Esophagus squamous epithelium (tissue), 4 donors: ENCODE measurements at regions not wholly inside any gene's neighbourhood (a gene's known extent, or its start where the extent isn't known, plus 50 kb on each side); places are given as distances from the start of the nearest gene placed in this dataset.

Source experiments
- POLR2A ChIP-seq, 4 donors: fragments of 450-650 bp; IDR thresholded peaks; one replicate each; pipeline ENCODE4 v1.6.1; 2017; ENCODE audit warnings: antibody characterized with exemption in 4 of 4, mild to moderate bottlenecking in 4 of 4, moderate library complexity in 3 of 4
- TF ChIP-seq, protein P1 (sequence below), 6 experiments: fragments of 450-650 bp in 4 of 6; fragments of 200-600 bp in 2 of 6; sonication (generic) in 2 of 6; IDR thresholded peaks; one replicate each; pipeline ENCODE4 v1.5.1; 2016 to 2019; ENCODE audit warnings: antibody characterized with exemption in 6 of 6, mild to moderate bottlenecking in 4 of 6, moderate library complexity in 4 of 6

DNA sequence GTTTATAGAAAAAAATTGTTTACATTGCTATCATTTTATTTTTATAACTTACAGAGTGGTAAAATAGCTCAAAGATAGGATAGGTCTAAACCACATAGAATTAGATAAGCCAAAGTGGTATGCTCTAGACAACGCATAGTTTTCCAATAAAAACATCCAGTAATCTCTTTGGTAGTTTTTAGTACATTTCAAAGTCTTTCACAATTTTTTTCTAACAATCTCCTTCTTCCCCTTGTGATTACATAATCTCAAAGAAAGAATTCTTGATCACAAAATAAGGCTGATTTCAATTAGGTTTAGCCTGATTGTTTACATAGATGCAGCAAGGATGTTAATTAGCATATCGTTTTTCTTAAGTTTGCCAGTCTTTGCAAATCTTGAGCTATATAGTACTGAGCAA is 460.0 kb downstream of the FUT8 start:
- TF ChIP-seq, protein P1, sequence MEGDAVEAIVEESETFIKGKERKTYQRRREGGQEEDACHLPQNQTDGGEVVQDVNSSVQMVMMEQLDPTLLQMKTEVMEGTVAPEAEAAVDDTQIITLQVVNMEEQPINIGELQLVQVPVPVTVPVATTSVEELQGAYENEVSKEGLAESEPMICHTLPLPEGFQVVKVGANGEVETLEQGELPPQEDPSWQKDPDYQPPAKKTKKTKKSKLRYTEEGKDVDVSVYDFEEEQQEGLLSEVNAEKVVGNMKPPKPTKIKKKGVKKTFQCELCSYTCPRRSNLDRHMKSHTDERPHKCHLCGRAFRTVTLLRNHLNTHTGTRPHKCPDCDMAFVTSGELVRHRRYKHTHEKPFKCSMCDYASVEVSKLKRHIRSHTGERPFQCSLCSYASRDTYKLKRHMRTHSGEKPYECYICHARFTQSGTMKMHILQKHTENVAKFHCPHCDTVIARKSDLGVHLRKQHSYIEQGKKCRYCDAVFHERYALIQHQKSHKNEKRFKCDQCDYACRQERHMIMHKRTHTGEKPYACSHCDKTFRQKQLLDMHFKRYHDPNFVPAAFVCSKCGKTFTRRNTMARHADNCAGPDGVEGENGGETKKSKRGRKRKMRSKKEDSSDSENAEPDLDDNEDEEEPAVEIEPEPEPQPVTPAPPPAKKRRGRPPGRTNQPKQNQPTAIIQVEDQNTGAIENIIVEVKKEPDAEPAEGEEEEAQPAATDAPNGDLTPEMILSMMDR (IDR thresholded peaks at IDR 0.05), result no peak
- no peak for TF ChIP-seq POLR2A (IDR thresholded peaks at IDR 0.05)
